ENCODE measurements at regions not wholly inside any gene's neighbourhood (a gene's known extent, or its start where the extent isn't known, plus 50 kb on each side); places are given as distances from the start of the nearest gene placed in this dataset.

DNA sequence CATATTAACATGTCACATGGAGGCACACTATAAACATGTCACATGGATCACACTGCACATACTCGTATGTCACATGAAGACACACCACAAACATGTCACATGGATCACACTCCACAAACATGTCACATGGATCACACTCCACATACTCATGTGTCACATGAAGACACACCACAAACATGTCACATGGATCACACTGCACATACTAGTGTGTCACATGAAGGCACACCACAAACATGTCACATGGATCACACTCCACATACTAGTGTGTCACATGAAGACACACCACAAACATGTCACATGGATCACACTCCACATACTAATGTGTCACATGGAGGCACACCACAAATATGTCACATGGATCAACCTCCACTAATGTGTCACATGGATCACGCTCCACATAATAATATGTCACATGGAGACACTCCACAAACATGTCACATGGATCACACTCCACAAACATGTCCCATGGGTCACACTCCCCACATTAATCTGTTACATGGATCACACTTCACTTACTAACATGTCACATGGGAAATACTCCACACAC, 195.6 kb upstream of the PFKP start:
- no peak for DNase-seq (ENCODE audit: extremely low read depth, low read depth, low spot score)

DNA sequence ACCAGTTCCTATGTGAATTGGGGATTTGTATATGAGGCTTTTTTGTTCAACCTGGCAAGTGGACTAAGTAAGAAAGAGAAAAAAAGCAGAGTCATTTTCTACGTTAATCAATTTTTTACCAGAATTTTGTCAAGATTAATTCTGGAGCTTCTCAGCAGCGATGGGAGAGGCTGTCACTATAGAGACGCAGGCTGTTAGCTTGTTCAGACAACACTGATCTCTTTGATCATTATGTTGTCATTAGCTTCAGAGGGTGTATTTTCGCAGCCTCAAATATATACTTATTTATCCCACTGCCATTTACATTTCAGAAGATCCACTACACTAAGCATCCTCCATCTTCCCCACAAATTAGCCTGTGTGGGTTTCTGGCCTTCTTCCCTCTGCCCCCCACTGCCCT, 196.7 kb upstream of the PFKP start:
- no peak for DNase-seq (ENCODE audit: extremely low read depth, low read depth, low spot score)

DNA sequence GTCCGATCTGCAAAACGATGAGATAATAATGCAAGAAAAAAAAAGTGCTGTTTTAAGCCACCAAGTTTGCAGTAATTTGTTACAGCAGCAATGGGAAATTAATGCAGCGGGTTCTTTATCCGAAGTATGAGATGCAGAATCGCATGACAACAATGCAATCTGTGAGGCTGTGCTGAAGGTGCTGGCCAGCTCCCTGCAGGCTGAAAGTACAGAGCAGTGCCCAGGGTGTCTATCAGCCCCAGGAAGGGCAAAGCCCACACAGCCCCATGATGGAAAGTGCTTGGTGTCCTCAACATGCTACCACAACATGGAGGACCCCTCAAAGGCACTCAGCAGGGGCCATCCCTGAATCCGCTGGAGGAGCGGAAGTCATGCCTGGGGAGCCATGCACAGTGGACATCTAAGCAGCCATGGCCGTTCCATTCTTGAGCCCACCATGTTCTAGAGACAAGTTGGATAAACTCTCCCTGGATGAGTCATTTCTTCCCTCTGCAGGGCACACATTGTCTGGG, 199.5 kb upstream of the PFKP start:
- DNase-seq (ENCODE audit: extremely low read depth, low read depth, low spot score), result no peak

DNA sequence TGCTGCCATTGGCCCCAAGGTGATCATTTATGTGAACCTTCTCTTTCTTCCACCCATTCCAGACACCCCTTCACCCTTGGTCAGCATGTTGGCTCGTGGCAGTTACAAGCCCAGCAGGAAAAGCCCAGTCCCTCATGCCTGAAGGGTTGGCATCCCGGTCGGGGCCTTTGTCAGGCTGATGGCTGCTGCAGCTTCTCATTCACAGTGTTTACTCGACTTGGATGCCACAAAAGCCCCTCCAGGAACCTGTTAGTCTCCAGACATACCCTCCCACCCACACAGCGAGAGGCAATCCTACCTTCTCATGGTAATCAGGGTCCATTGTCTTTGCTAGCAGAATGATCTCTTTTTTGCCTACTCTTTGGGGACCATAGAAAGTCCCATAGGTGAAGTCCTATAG, 200.8 kb upstream of the PFKP start:
- DNase-seq (ENCODE audit: extremely low read depth, low read depth, low spot score), result no peak

DNA sequence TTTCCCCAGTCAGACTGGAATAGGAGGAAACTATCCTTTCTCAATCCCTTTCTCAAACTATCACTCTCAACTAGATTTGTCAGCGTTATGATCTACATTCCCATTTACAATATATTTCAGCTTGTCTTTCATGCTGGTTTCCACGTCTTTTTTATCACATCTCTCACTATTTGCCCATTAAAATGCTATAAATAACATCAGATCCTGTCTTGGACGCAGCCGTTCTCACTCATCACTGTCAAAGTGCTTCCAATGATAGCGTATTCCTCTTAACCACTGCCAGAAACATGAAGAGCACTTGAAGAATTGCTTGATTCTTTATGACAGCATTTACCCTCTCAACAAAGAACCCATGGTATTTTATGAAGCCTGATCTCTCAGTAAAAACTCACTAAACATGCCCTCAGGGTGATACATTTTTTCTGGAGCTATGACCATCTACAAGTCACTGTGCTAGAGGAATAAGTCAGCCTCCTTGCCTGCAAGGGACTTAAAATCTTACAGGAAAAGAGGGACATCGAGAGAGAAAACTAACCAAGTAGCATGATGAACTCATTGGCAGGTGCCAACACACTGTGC, 205.6 kb upstream of the PFKP start:
- no peak for DNase-seq (ENCODE audit: extremely low read depth, low read depth, low spot score)

DNA sequence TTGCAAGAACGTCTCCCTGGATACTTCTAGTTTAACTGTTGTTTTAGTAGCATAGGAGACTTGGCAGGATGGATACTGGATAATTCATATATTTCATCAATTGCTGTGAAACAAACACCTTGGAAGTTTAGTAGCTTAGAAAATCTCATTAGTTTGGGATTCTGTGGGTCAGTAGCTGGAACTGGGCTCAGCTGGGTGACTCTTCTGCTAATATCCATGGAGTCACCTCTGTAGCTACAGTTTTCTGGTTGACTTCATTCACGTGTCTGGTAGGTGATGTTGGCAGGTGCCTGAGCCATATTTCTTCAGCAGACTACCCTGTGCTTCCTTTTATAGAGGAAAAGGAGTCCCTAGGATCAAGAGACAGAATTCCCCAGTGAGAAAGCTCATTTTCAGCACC, 208.9 kb upstream of the PFKP start:
- no peak for DNase-seq (ENCODE audit: extremely low read depth, low read depth, low spot score)

DNA sequence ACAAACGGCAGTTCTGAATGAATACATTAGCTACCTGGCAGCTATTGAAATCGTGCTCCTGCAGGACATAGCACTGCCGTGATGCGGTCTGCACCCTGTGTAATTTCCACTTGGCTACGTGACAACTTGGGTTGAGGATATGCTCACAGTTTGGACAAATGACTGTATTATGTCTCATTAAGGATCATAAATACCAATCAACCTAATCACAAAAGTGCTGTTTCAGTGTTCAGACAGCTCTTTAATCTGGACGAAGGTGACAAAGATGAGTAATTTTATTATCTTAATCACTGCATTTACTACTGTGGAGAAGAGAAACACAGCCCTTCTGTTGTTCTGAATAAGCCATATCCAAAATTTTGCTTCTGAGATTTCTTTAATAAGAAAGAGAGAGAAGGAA, 210.8 kb upstream of the PFKP start:
- DNase-seq (ENCODE audit: extremely low read depth, low read depth, low spot score), result no peak

DNA sequence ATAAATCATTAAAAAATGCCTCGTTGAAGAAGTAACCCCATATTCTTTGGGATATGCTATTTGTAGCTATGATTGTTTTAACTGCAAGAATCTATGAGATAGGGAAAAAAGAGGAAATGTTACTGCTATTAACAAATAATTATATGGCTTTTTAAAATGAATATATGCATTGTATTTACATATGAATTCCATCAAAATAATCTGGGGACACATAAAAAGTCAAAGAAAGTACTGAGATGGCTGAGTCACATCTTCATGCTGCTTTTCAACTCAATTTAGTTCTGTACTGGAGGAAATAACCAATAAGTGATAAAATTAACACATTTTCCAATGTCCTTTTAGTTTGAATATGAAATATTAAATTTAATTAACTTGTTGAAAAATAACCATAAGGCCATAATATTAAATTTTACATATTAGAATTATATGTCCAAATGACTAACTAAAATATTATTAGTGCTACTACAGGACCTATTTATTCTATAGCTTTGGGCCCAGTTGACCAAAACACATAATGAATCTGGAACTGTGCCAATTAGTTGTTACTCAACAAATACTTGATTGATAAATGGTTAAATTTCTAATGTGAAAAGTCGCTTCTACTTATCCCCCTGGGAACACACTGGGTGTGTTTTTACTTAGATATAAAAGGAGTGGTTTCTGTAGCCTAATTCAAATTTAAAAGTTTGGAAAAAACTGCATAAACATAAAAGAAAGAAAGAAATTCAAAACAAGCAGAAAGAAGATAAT, 214.6 kb upstream of the PFKP start:
- DNase-seq (ENCODE audit: extremely low read depth, low read depth, low spot score), result no peak

DNA sequence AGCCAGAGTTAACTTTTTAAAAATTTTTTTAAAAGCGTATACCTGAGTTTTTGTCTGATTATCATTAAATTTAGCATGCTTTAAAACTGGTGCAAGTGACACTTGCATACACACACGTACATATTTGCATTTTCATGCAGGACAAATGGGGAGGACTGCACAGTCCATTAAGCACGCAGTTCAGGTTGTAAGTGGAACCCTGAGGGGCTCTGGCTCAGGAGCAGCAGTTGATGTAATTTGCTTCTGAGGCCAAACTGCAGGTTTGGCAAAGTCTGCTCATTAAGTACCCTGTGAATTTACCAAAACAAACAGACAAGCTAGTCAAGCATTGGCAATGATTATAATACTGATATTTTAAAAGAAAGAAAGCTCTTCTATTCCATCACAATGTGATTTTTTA, 215.8 kb upstream of the PFKP start:
- no peak for DNase-seq (ENCODE audit: extremely low read depth, low read depth, low spot score)

DNA sequence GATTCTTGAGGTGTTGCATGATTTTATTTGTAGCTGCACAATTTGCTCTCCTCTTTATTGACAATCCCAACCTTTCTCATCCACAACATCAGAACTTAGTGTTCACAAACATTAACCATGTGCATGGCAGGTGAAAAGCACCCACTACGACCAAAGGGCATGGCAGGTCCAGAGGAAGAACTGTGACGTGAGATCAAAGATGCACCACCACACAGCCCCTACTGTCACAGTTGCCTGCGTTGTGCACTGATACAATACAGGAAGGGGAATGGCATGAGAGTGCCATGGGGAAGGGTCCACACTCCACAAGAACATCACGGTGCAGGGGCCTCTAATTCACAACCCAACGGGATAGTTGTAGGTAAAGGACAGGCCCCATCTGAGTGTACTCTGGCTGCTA, 217.1 kb upstream of the PFKP start:
- no peak for DNase-seq (ENCODE audit: extremely low read depth, low read depth, low spot score)

DNA sequence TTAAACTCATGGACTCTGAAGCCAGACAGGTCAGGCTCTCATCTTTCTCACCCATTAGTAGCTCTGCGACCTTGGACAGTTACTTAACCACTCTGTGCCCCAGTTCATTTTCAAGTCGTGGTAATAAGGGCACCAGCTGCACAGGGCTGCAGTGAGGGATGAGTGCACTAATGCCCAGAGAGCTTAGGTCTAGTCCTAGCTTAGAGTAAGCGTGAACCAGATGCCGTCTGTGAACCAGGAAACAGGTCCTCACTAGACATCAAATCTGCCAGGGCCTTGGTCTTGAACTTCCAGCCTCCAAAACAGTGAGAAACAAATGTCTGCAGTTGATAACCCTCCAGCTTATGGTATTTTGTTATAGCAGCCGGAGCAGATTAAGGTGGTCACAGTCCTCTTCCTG, 222.4 kb upstream of the PFKP start:
- DNase-seq (ENCODE audit: extremely low read depth, low read depth, low spot score), result no peak

DNA sequence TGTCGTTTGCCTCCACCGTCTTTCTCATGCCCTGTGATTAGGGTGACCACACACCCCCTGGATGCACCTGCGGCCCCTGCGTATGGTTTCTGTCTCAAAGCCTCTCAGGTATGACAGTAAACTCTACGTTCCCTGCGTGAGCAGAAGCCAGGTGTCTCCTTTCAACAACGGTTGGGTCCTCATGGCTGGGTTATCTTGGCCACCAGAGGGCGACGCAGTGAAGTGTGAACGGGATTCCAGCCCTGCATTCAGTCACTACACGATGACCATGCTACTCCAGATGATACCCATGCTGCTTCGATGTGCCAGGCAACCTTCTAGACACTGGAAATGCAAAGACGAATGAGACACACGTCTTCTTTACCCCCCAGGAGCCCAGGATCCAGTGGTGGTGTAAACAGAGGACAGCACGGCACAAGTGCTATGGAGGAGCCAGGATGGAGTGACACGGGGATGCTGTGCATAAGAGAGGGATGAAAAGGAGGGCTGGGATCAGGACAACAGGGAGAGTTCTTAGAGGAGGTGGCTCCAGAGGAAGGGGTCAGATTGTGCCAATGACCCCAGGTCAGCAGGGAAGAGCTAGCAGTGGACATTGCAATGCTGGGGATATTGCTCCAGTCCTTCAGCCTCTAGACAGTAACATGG, 228.1 kb upstream of the PFKP start:
- DNase-seq (ENCODE audit: extremely low read depth, low read depth, low spot score), result peak; percentile 7

DNA sequence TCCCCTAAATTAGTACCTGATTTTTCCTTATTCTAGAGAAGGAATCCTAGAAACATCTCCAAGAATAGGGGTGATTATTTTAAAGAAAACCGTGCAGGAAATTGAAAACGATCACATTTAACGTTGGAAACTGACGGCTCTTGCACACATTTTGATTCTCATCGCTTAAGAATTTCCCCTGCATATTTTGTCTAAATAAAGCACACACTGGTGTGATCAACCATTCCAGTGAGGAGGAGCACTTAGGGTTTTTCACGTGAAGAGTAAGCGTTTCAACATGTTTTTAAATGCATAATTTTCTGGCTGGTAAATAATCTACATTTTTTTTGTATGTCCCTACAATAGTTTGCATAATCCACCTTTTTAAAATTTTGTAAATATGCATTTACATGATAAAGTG, 229.7 kb upstream of the PFKP start:
- no peak for DNase-seq (ENCODE audit: extremely low read depth, low read depth, low spot score)

DNA sequence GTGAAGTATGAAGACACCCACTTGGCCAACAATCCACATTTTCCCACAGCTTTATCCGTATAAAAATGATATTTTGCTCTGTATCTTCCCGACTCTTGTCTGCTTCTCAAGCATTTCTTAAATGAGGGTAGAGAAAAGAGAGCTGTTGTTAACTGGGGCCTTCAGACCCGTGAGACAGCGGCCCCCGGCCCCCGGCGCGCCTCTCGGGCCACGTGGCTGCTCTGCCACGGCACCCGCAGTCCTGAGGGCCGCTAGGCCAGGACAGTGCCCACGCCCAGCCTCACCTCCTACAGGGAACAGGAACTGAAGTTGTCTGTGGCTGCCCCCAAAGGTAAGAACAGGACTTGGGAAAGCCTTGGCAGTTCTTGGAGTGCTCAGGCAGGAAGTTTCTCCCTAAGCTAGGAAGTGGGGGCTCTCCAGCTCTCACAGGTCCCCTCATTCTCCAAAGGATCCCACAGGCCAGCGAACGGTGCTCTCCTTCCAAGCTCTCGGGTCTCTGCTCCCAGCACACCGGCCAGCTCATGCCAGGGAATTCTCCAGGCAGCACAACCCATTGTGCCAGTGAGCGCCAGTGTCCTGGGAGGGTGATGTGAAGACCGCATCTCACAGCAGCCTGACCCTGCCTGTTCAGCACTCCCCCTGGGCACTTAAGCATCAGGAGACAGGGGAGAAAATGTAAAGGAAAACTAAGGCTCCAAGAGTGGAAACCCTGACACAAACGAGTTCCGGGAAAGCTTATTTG, 230.3 kb upstream of the PFKP start:
- no peak for DNase-seq (ENCODE audit: extremely low read depth, low read depth, low spot score)

DNA sequence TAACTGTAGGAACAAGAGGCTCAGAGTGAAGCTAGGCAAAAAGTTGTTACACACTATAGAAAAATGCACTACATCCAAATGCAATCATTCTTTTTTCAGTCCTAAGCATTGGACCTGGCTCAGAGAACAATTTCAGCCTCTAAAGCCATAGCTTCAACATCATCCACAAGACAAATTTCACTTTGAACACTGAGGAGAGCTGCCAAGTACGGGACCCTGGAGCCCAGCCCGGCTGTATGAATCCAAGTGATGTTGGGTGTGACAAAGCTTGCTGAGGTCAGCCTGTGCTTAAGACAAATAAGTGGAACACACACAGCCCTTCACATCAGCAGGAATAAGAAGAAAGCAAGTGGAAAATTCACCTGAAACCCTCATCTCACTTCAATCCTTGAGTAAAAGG, 233.1 kb upstream of the PFKP start:
- DNase-seq (ENCODE audit: extremely low read depth, low read depth, low spot score), result no peak

DNA sequence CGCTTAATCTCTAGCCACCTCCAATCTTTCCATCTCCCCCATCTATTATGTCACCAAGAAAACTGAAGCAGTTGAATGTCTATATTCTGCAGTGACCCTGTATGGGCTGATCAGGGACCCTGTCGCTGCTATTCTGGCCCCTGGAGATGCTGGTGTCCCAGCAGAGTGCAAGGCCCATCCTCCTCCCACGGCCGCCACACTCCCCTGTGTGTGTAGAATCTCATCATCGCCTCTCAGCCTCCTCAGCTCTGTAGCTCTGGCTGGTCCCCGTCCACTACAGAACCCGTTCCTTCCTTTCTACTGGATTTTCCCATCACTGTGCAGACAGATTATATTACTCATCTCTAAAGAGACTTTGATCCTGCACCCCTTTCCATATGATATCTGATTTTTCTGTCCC, 235.8 kb upstream of the PFKP start:
- no peak for DNase-seq (ENCODE audit: extremely low read depth, low read depth, low spot score)

DNA sequence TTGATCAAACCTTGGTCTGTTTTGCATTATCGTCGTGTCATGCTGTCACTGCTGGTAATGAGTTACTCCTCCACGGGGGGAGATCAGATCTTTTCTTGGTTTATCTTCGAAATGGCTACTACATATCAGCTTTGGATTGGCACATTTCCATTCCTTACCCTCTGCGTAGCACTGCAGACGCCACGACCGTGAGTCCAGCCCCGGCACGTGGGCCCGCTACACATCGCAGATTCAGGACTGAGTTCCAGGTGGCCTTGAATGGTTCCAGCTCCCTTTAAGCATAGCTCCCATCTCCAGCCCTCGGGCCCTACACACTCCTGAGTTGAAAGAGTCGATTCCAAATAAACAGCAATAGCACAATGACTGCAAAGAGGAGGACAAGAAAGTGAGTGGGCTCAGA, 238.6 kb upstream of the PFKP start:
- no peak for DNase-seq (ENCODE audit: extremely low read depth, low read depth, low spot score)

DNA sequence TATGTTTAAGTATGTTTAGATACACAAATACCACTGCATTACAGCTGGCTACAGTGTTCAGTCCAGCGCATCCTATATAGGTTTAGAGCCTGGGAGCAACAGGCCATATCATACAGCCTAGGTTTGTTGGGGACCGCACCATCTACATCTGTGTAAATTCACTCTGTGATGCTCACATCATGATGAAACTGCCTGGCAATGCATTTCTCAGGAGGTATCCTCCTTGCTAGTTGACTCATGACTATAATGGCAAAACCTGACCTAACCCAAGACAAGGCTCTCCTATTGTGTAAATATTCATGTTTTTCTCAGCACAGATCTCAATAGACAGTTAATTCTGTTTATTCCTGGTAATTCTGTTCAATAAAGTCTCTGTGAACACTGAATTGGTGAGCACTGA, 240.7 kb upstream of the PFKP start:
- no peak for DNase-seq (ENCODE audit: extremely low read depth, low read depth, low spot score)

DNA sequence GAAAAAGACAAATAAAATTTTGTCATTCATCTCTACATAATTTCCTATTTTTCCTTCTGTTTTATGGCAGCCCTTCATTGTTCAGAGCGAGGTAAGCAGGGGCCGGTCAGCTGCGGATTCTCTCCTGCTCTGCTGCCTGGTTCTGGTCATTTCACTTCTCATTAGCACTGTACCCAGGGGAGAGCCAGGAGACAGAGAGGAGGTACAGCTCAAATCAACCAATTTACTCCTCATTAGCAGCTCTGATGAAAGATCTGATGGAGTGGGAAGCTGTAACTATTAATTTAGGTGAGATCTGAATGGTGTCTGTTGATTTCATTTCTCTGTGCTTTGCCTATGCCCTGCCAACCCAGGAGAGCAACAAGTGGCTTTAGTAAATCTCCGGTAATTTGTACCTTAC, 241.5 kb upstream of the PFKP start:
- no peak for DNase-seq (ENCODE audit: extremely low read depth, low read depth, low spot score)

DNA sequence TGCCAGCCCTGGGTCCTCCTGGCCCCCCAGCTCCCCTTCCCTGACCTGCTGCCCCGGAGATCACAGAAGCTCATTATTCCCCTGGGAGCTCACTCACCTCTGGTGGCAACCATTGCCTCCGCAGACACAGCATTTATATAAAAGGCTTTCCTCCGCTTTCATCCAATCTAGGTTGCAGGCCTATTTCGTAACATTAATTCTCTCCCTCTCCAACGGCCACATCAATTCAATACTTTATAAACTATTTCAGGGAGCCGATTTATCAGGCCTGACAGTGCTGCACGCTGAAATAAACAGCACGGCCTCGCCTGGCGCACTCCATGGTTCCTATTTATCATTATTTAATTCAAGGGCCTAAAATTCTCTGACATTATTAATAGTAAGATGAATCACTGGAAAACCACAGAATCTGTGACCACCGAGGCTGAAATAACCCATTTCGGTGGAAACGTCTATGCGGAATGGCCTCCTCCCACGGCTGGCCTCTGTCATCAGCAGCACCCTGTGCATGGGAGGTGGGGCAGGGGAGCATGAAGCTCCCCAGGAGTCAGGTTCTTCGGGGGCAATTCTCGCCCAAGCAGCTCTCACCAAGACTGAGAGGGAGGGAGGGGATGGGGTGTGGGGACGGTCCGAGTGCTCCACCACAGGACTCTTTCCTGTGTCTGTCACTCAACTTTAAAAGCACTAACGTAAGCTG, 249.3 kb upstream of the PFKP start:
- DNase-seq (ENCODE audit: extremely low read depth, low read depth, low spot score), result no peak

DNA sequence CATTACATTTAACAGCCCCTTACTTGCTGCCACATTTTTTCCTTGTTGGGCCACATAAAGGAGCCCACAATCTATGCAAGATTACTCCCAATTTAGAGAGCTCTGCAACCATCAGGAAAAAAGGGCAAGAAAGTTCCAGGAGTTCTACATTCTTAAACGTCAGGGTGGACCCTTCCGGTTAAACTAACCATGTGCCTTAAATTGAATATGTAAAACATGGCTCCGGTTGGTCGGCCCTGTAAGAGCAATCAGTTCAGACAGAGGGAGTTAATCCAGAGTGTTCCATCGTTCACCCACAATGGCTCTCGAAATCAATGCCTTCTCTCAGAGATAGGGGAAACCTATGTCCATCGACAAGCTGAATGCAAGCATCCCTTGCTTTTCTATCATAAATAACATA, 253.7 kb upstream of the PFKP start:
- no peak for DNase-seq (ENCODE audit: extremely low read depth, low read depth, low spot score)
